HUES64 (cell line): ENCODE measurements at regions not wholly inside any gene's neighbourhood (a gene's known extent, or its start where the extent isn't known, plus 50 kb on each side); places are given as distances from the start of the nearest gene placed in this dataset.

ENCODE experiments used
- H3K27ac ChIP-seq: 2 replicates; pipeline ENCODE4 v1.7.0; 2013; ENCODE audit warnings: low read depth, low read length, inconsistent platforms
- H3K27me3 ChIP-seq: 2 replicates; pipeline ENCODE4 v1.6.1; 2013; ENCODE audit warnings: mild to moderate bottlenecking, low read length; ENCODE audit not compliant: insufficient read depth
- H3K36me3 ChIP-seq: 2 replicates; pipeline ENCODE4 v1.6.1; 2013; ENCODE audit warnings: mild to moderate bottlenecking, low read length; ENCODE audit not compliant: insufficient read depth
- H3K4me1 ChIP-seq: 2 replicates; pipeline ENCODE4 v1.6.1; 2013; ENCODE audit warnings: mild to moderate bottlenecking, low read length, moderate library complexity; ENCODE audit not compliant: insufficient read depth
- H3K4me3 ChIP-seq: 2 replicates; pipeline ENCODE4 v1.5.1; 2013; ENCODE audit warnings: mild to moderate bottlenecking, low read length, moderate library complexity
- H3K9ac ChIP-seq: 2 replicates; pipeline ENCODE4 v1.6.1; 2013; ENCODE audit warnings: mild to moderate bottlenecking, low read depth, low read length
- H3K9me3 ChIP-seq: 2 replicates; pipeline ENCODE4 v1.6.1; 2013; ENCODE audit warnings: low read depth, low read length; ENCODE audit not compliant: insufficient read depth
- WGBS: fragments of 150-250, 120-280 bp; methylation state at CpG from one replicate; pipeline ENCODE4 v1.1.7; 2013; ENCODE audit warnings: missing lambda C conversion rate; 5-methylcytosine and 5-hydroxymethylcytosine counted together

- Histone ChIP-seq H3K36me3 (no peaks in the 10 kb centered on the region), H3K9me3 (peaks cover 4% of the 10 kb centered on the region; the same call in 1 of the 2 replicates), H3K27me3 (no peaks in the 10 kb centered on the region), H3K4me3 (no peak overlapping the region), H3K27ac (no peak overlapping the region), H3K4me1 (no peaks in the 10 kb centered on the region), H3K9ac (no peak overlapping the region)
- 98% methylated on average over 49 of the region's 49 CpGs for WGBS
These were observed 879.0 kb upstream of the SLITRK5 start for GRCh38 chr13:86792153-86792651.

DNA sequence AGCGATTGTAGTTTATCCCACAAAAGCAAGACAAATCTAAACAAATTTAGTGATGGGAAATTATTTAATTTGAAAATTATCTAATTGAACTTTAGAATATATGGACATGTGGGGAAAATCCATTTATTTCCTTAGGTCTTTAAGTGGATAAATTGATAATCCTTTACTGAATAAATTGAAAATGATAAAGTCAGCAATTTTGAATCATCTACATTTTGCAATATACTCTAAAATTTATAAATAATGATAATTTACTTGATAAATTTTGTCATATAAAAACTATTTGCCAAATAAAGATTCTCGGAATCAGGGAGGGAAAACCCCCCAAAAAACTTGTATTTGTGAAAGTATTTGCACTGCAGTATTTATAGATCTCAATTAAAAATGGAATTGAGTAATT, 875.3 kb upstream of the SLITRK5 start:
- H3K4me3 ChIP-seq, result no peak overlapping the region
- H3K36me3 ChIP-seq, result no peaks in the 10 kb centered on the region
- H3K27me3 ChIP-seq, result no peaks in the 10 kb centered on the region
- no peak overlapping the region for H3K9ac ChIP-seq
- H3K9me3 ChIP-seq, result peaks cover 7% of the 10 kb centered on the region
- no CpG with 5 or more reads among the region's 2 CpGs for WGBS
- no peaks in the 10 kb centered on the region for H3K4me1 ChIP-seq
- H3K27ac ChIP-seq, result no peak overlapping the region

DNA sequence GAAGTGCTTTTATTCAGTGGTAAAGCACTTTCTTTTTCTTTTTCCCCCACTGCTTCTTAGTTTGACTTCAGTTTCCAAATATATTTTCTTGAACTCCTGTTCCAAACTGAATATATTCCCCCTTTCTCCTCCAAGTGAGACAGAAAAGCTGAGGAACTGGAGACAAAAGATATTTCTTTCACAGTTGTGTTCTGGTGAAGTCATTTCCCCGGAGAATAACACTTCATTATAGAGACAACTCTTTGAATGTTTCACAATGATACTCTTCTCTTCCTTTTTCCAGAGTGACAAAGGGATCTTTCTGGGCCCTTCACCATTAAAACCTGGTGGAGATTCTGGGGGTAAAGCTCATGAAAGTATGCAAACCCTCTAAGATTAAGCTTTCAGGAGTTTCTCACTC, 860.8 kb upstream of the SLITRK5 start:
- H3K4me1 ChIP-seq, result 0 out of 2 replicates have a peak, but pooled peaks cover 3% of the 10 kb centered on the region
- WGBS, result 88% methylated on average over 1 of the region's 1 CpG
- H3K4me3 ChIP-seq, result no peak overlapping the region
- H3K9me3 ChIP-seq, result no peaks in the 10 kb centered on the region
- H3K27me3 ChIP-seq, result no peaks in the 10 kb centered on the region
- no peak overlapping the region for H3K9ac ChIP-seq
- no peaks in the 10 kb centered on the region for H3K36me3 ChIP-seq
- H3K27ac ChIP-seq, result no peak overlapping the region

- Histone ChIP-seq H3K36me3 (no peaks in the 10 kb centered on the region), H3K9me3 (no peaks in the 10 kb centered on the region), H3K4me3 (no peak overlapping the region), H3K27me3 (no peaks in the 10 kb centered on the region), H3K4me1 (0 out of 2 replicates have a peak, but pooled peaks cover 3% of the 10 kb centered on the region), H3K27ac (no peak overlapping the region), H3K9ac (no peak overlapping the region)
- WGBS, result 54% methylated on average over 1 of the region's 1 CpG
These were observed 858.0 kb upstream of the SLITRK5 start for GRCh38 chr13:86813198-86813597.

DNA sequence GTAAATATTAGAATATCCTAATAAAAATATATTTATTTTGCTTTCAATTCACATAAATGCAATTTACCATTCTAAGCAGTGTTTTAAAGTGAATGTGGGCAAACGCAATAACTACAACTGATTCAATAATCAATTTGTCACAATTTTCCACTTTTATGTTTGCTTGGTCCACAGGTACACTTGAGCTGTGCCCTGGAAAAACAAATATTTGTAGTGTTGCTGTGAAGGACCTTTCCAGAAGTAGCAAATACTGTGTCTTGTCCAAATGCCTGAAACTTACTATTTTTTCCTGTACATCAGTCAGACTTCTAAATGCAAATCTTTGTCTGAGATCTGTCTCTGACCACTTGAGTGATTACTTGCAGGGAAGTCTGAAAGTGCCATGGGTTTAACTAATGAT, 845.8 kb upstream of the SLITRK5 start:
- Histone ChIP-seq H3K9ac (no peak overlapping the region), H3K27ac (no peak overlapping the region), H3K4me1 (peaks cover 3% of the 10 kb centered on the region; the same call in 1 of the 2 replicates), H3K4me3 (no peak overlapping the region), H3K27me3 (no peaks in the 10 kb centered on the region), H3K9me3 (no peaks in the 10 kb centered on the region), H3K36me3 (no peaks in the 10 kb centered on the region)
- WGBS, result 80% methylated on average over 1 of the region's 1 CpG

DNA sequence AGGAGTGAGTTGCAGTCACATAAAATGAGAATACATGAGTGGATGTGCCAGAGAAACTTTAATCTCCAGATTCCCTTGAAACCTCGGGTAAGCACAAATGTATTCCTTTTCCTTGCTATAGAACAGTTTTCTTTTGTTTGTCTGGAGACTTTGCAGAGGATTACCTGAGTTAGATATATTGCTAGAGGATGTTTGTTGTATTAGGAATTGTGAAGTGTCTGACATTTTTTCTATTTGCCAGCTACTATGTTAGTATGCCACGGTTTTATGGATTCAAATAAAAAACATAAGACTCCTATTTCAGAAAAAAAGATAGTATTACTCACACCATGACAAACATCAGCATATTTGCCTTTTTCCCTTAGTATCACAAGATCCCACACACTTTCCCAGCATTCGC, 844.9 kb upstream of the SLITRK5 start:
- no peak overlapping the region for H3K4me3 ChIP-seq
- H3K27me3 ChIP-seq, result no peaks in the 10 kb centered on the region
- no peaks in the 10 kb centered on the region for H3K36me3 ChIP-seq
- peaks cover 3% of the 10 kb centered on the region; the same call in 1 of the 2 replicates for H3K4me1 ChIP-seq
- no peak overlapping the region for H3K9ac ChIP-seq
- 91% methylated on average over 3 of the region's 3 CpGs for whole genome bisulfite sequencing
- no peak overlapping the region for H3K27ac ChIP-seq
- no peaks in the 10 kb centered on the region for H3K9me3 ChIP-seq

- H3K9ac ChIP-seq, result no peak overlapping the region
- H3K36me3 ChIP-seq, result no peaks in the 10 kb centered on the region
- no peak overlapping the region for H3K4me3 ChIP-seq
- H3K27me3 ChIP-seq, result no peaks in the 10 kb centered on the region
- WGBS, result 90% methylated on average over 4 of the region's 4 CpGs
- H3K4me1 ChIP-seq, result peaks cover 3% of the 10 kb centered on the region; the same call in 1 of the 2 replicates
- H3K9me3 ChIP-seq, result no peaks in the 10 kb centered on the region
- no peak overlapping the region for H3K27ac ChIP-seq
These were observed 841.1 kb upstream of the SLITRK5 start for GRCh38 chr13:86830046-86830445.

GRCh38 chr13:86831084-86831483, 840.1 kb upstream of the SLITRK5 start:
- 100% methylated on average over 1 of the region's 1 CpG for WGBS
- H3K4me3 ChIP-seq, result no peak overlapping the region
- H3K9ac ChIP-seq, result no peak overlapping the region
- no peak overlapping the region for H3K27ac ChIP-seq
- peaks cover 3% of the 10 kb centered on the region; the same call in 1 of the 2 replicates for H3K4me1 ChIP-seq
- H3K36me3 ChIP-seq, result no peaks in the 10 kb centered on the region
- peaks cover 8% of the 10 kb centered on the region; the same call in 1 of the 2 replicates for H3K9me3 ChIP-seq
- H3K27me3 ChIP-seq, result no peaks in the 10 kb centered on the region

GRCh38 chr13:86838411-86839120, 832.6 kb upstream of the SLITRK5 start:
- H3K27me3 ChIP-seq, result no peaks in the 10 kb centered on the region
- WGBS, result 94% methylated on average over 10 of the region's 10 CpGs

GRCh38 chr13:86839221-86839620, 832.0 kb upstream of the SLITRK5 start:
- Histone ChIP-seq H3K4me1 (no peaks in the 10 kb centered on the region), H3K36me3 (no peaks in the 10 kb centered on the region), H3K27me3 (no peaks in the 10 kb centered on the region), H3K27ac (no peak overlapping the region), H3K9ac (no peak overlapping the region), H3K4me3 (no peak overlapping the region), H3K9me3 (peaks cover 22% of the 10 kb centered on the region)
- WGBS, result 92% methylated on average over 7 of the region's 7 CpGs

More at GRCh38 chr13:86838411-86839120, 832.6 kb upstream of the SLITRK5 start:
- Histone ChIP-seq H3K4me3 (no peak overlapping the region), H3K9ac (no peak overlapping the region), H3K4me1 (no peaks in the 10 kb centered on the region), H3K9me3 (peaks cover 22% of the 10 kb centered on the region), H3K36me3 (no peaks in the 10 kb centered on the region), H3K27ac (no peak overlapping the region)

GRCh38 chr13:86840250-86841191, 830.6 kb upstream of the SLITRK5 start:
- H3K9ac ChIP-seq, result no peak overlapping the region
- H3K9me3 ChIP-seq, result peaks cover 18% of the 10 kb centered on the region
- H3K36me3 ChIP-seq, result no peaks in the 10 kb centered on the region
- H3K4me3 ChIP-seq, result no peak overlapping the region
- 96% methylated on average over 11 of the region's 11 CpGs for WGBS
- H3K27ac ChIP-seq, result no peak overlapping the region
- no peaks in the 10 kb centered on the region for H3K4me1 ChIP-seq
- H3K27me3 ChIP-seq, result no peaks in the 10 kb centered on the region
